ENCODE measurements at regions not wholly inside any gene's neighbourhood (a gene's known extent, or its start where the extent isn't known, plus 50 kb on each side); places are given as distances from the start of the nearest gene placed in this dataset.

GRCh38 chr1:73953586-73953985 lies 244.4 kb downstream of the LRRIQ3 start:
- no peak overlapping the region for H3K27ac Mint-ChIP-seq
- H3K4me1 Mint-ChIP-seq, result no peaks in the 10 kb centered on the region
- no peak overlapping the region for H3K4me3 Mint-ChIP-seq
- DNase-seq, result no peak
- no peaks in the 10 kb centered on the region for H3K36me3 Mint-ChIP-seq (ENCODE audit: low read depth)
- H3K9me3 ChIP-seq (ENCODE audit: control insufficient read depth, low read length, poor library complexity, severe bottlenecking), result peaks cover 2% of the 10 kb centered on the region
- no peak for ATAC-seq
- no peaks in the 10 kb centered on the region for H3K27me3 Mint-ChIP-seq

- Mint-ChIP-seq H3K36me3 (ENCODE audit: low read depth) (no peaks in the 10 kb centered on the region), H3K4me1 (no peaks in the 10 kb centered on the region), H3K27ac (no peak overlapping the region), H3K27me3 (no peaks in the 10 kb centered on the region), H3K4me3 (no peak overlapping the region)
- ATAC-seq (no peak), DNase-seq (no peak)
- H3K9me3 ChIP-seq (ENCODE audit: control insufficient read depth, low read length, poor library complexity, severe bottlenecking), result peaks cover 2% of the 10 kb centered on the region
Observed at GRCh38 chr1:73953186-73953585, 244.8 kb downstream of the LRRIQ3 start.

- DNase-seq (no peak), ATAC-seq (no peak)
- no peaks in the 10 kb centered on the region for H3K4me1 Mint-ChIP-seq
- no peak overlapping the region for H3K27ac Mint-ChIP-seq
- H3K9me3 ChIP-seq (ENCODE audit: control insufficient read depth, low read length, poor library complexity, severe bottlenecking), result no peaks in the 10 kb centered on the region
- no peaks in the 10 kb centered on the region for H3K27me3 Mint-ChIP-seq
- H3K4me3 Mint-ChIP-seq, result no peak overlapping the region
- H3K36me3 Mint-ChIP-seq (ENCODE audit: low read depth), result no peaks in the 10 kb centered on the region
Observed at GRCh38 chr1:73948055-73948454, 249.9 kb downstream of the LRRIQ3 start.

GRCh38 chr1:73947009-73947408 lies 251.0 kb downstream of the LRRIQ3 start:
- no peak overlapping the region for H3K4me3 Mint-ChIP-seq
- H3K9me3 ChIP-seq (ENCODE audit: control insufficient read depth, low read length, poor library complexity, severe bottlenecking), result no peaks in the 10 kb centered on the region
- no peak for DNase-seq
- no peak overlapping the region for H3K27ac Mint-ChIP-seq
- ATAC-seq, result no peak
- H3K27me3 Mint-ChIP-seq, result no peaks in the 10 kb centered on the region
- no peaks in the 10 kb centered on the region for H3K4me1 Mint-ChIP-seq
- H3K36me3 Mint-ChIP-seq (ENCODE audit: low read depth), result no peaks in the 10 kb centered on the region

DNA sequence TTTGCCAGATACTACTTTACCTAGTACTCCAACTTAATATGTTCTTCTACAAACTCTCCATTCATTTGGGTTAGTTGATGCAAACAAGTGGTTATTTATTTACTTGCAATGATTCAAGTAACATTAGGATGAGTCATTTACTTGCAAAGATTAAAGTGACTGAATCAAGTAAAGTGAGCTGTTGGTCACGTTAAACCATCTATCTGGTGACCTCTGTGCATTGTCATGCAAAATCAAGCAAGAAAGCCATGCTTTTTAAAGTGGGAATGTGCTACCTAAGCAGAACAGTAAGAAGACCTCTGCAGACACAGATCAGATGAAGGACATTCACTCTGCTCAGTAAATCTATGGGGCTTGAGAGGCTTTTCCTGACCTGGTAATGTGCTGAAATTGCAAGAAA lies 254.7 kb downstream of the LRRIQ3 start:
- Mint-ChIP-seq H3K27ac (no peak overlapping the region), H3K4me1 (no peaks in the 10 kb centered on the region), H3K4me3 (no peak overlapping the region), H3K36me3 (ENCODE audit: low read depth) (no peaks in the 10 kb centered on the region), H3K27me3 (no peaks in the 10 kb centered on the region)
- ATAC-seq (no peak), DNase-seq (no peak)
- H3K9me3 ChIP-seq (ENCODE audit: control insufficient read depth, low read length, poor library complexity, severe bottlenecking), result no peaks in the 10 kb centered on the region

- H3K9me3 ChIP-seq (ENCODE audit: control insufficient read depth, low read length, poor library complexity, severe bottlenecking), result no peaks in the 10 kb centered on the region
- DNase-seq, result no peak
- H3K27me3 Mint-ChIP-seq, result no peaks in the 10 kb centered on the region
- H3K27ac Mint-ChIP-seq, result no peak overlapping the region
- ATAC-seq, result no peak
- no peak overlapping the region for H3K4me3 Mint-ChIP-seq
- no peaks in the 10 kb centered on the region for H3K36me3 Mint-ChIP-seq (ENCODE audit: low read depth)
- no peaks in the 10 kb centered on the region for H3K4me1 Mint-ChIP-seq
Observed at GRCh38 chr1:73930293-73930692, 267.7 kb downstream of the LRRIQ3 start.

- Mint-ChIP-seq H3K36me3 (ENCODE audit: low read depth) (no peaks in the 10 kb centered on the region), H3K27me3 (no peaks in the 10 kb centered on the region), H3K4me3 (no peak overlapping the region), H3K4me1 (no peaks in the 10 kb centered on the region), H3K27ac (no peak overlapping the region)
- no peak for ATAC-seq
- no peak for DNase-seq
- H3K9me3 ChIP-seq (ENCODE audit: control insufficient read depth, low read length, poor library complexity, severe bottlenecking), result no peaks in the 10 kb centered on the region
Observed at GRCh38 chr1:73914951-73915350, 283.0 kb downstream of the LRRIQ3 start.

- ATAC-seq (no peak), DNase-seq (no peak)
- H3K9me3 ChIP-seq (ENCODE audit: control insufficient read depth, low read length, poor library complexity, severe bottlenecking), result no peaks in the 10 kb centered on the region
- Mint-ChIP-seq H3K4me1 (no peaks in the 10 kb centered on the region), H3K27me3 (no peaks in the 10 kb centered on the region), H3K4me3 (no peak overlapping the region), H3K36me3 (ENCODE audit: low read depth) (no peaks in the 10 kb centered on the region), H3K27ac (no peak overlapping the region)
Observed at GRCh38 chr1:73913025-73913424, 285.0 kb downstream of the LRRIQ3 start.

DNA sequence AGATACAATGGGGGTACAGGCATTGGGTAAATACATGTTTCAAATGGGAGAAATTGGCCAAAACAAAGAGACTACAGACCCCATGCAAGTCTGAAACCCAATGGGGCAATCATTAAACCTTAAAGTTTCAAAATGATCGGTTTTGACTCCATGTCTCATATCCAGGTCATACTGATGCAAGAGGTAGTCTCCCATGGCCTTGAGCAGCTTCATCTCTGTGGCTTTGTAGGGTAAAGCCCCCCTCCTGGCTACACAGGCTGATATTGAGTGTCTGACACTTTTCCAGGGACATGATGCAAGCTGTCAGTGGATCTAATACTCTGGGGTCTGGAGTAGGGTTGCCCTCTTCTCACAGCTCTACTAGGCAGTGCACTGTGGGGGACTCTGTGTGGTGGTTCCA lies 286.1 kb downstream of the LRRIQ3 start:
- Mint-ChIP-seq H3K4me1 (no peaks in the 10 kb centered on the region), H3K27ac (no peak overlapping the region), H3K4me3 (no peak overlapping the region), H3K27me3 (no peaks in the 10 kb centered on the region), H3K36me3 (ENCODE audit: low read depth) (no peaks in the 10 kb centered on the region)
- ATAC-seq, result no peak
- DNase-seq, result no peak
- no peaks in the 10 kb centered on the region for H3K9me3 ChIP-seq (ENCODE audit: control insufficient read depth, low read length, poor library complexity, severe bottlenecking)

- H3K36me3 Mint-ChIP-seq (ENCODE audit: low read depth), result no peaks in the 10 kb centered on the region
- no peaks in the 10 kb centered on the region for H3K9me3 ChIP-seq (ENCODE audit: control insufficient read depth, low read length, poor library complexity, severe bottlenecking)
- ATAC-seq (no peak), DNase-seq (no peak)
- no peak overlapping the region for H3K4me3 Mint-ChIP-seq
- no peaks in the 10 kb centered on the region for H3K27me3 Mint-ChIP-seq
- no peak overlapping the region for H3K27ac Mint-ChIP-seq
- no peaks in the 10 kb centered on the region for H3K4me1 Mint-ChIP-seq
Observed at GRCh38 chr1:73910466-73910865, 287.5 kb downstream of the LRRIQ3 start.

- Mint-ChIP-seq H3K4me1 (no peaks in the 10 kb centered on the region), H3K4me3 (no peak overlapping the region), H3K27me3 (no peaks in the 10 kb centered on the region), H3K27ac (no peak overlapping the region), H3K36me3 (ENCODE audit: low read depth) (no peaks in the 10 kb centered on the region)
- ATAC-seq, result no peak
- no peak for DNase-seq
- no peaks in the 10 kb centered on the region for H3K9me3 ChIP-seq (ENCODE audit: control insufficient read depth, low read length, poor library complexity, severe bottlenecking)
Observed at GRCh38 chr1:73910062-73910461, 287.9 kb downstream of the LRRIQ3 start.

DNA sequence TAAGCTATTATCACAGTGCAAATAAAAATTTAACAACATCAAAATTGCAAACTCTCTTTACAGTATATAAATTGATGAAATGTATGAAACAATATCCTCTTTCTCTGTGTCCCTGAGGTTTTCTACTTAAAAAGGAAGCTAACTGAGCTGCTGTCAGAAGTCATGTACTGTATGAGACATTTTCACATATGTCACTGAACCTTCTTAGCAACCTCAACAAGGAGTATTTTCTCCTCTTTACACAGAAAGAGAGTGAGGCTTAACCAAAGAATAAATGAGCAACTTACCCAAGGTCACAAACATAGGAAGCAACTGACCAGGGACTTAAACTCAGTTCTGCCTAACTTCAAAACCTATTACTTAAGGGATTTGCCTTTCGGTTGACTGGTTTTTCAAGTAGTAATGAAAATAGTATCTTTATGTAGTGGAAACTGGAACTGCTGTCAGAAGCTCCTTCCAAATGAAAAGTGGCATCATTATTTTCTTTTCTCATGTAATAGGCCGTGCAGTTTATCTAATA lies 288.9 kb downstream of the LRRIQ3 start:
- DNase-seq, result no peak
- H3K4me1 Mint-ChIP-seq, result no peaks in the 10 kb centered on the region
- ATAC-seq, result no peak
- no peaks in the 10 kb centered on the region for H3K27me3 Mint-ChIP-seq
- no peak overlapping the region for H3K27ac Mint-ChIP-seq
- H3K36me3 Mint-ChIP-seq (ENCODE audit: low read depth), result no peaks in the 10 kb centered on the region
- no peaks in the 10 kb centered on the region for H3K9me3 ChIP-seq (ENCODE audit: control insufficient read depth, low read length, poor library complexity, severe bottlenecking)
- no peak overlapping the region for H3K4me3 Mint-ChIP-seq

- no peaks in the 10 kb centered on the region for H3K9me3 ChIP-seq (ENCODE audit: control insufficient read depth, low read length, poor library complexity, severe bottlenecking)
- no peak for DNase-seq
- H3K4me3 Mint-ChIP-seq, result no peak overlapping the region
Observed at GRCh38 chr1:73907051-73907450, 290.9 kb downstream of the LRRIQ3 start.

DNA sequence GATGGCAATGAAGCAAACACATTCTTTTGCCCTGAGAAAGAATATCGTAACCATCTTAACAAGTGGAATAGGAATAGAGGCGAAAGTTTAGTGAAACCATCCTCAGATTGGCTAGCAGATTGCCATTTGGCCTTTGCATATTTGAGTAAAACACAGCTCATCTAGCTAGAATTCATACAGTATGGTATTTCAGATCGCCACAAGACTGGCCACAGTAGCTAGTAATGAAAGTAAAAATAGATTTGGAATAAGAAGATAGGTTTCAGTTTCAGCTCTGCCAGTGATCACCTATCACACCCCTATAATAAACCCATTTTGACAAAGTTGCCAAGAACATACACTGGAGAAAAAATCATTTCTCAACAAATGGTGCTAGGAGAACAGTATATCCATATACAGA lies 294.9 kb downstream of the LRRIQ3 start:
- H3K27ac Mint-ChIP-seq, result no peak overlapping the region
- no peaks in the 10 kb centered on the region for H3K4me1 Mint-ChIP-seq
- DNase-seq (no peak), ATAC-seq (no peak)
- H3K4me3 Mint-ChIP-seq, result no peak overlapping the region
- no peaks in the 10 kb centered on the region for H3K27me3 Mint-ChIP-seq
- H3K9me3 ChIP-seq (ENCODE audit: control insufficient read depth, low read length, poor library complexity, severe bottlenecking), result no peaks in the 10 kb centered on the region
- no peaks in the 10 kb centered on the region for H3K36me3 Mint-ChIP-seq (ENCODE audit: low read depth)

More at GRCh38 chr1:73907051-73907450, 290.9 kb downstream of the LRRIQ3 start:
- H3K36me3 Mint-ChIP-seq (ENCODE audit: low read depth), result no peaks in the 10 kb centered on the region
- no peaks in the 10 kb centered on the region for H3K27me3 Mint-ChIP-seq
- no peaks in the 10 kb centered on the region for H3K4me1 Mint-ChIP-seq
- H3K27ac Mint-ChIP-seq, result no peak overlapping the region
- no peak for ATAC-seq

All from T-helper 17 cell (primary cell).